Peyer's patch (tissue), 4 donors: ENCODE measurements at regions not wholly inside any gene's neighbourhood (a gene's known extent, or its start where the extent isn't known, plus 50 kb on each side); places are given as distances from the start of the nearest gene placed in this dataset.

ENCODE experiments used
- DNase-seq, 3 donors: peaks; one replicate each; pipeline ENCODE4 v3.0.0-alpha.2; 2017 to 2019
- H3K27ac ChIP-seq, 4 donors: fragments of 200-600 bp; sonication (generic); one replicate each; pipeline ENCODE4 v1.5.1; 2016 to 2019
- H3K27me3 ChIP-seq, 2 donors: fragments of 200-600 bp; sonication (generic); one replicate each; pipeline ENCODE4 v1.5.1; 2019
- H3K36me3 ChIP-seq, 3 donors: fragments of 200-600 bp; sonication (generic); one replicate each; pipeline ENCODE4 v1.5.1; 2016 to 2019
- H3K4me1 ChIP-seq, 4 donors: fragments of 200-600 bp; sonication (generic); one replicate each; pipeline ENCODE4 v1.5.1; 2016 to 2019
- H3K4me3 ChIP-seq, 4 donors: fragments of 200-600 bp; sonication (generic); 1 replicate in 3 of 4; 2 replicates in 1 of 4; pipeline ENCODE4 v1.5.1; 2016 to 2019; ENCODE audit warnings: mild to moderate bottlenecking in 1 of 4
- H3K9me3 ChIP-seq, 4 donors: fragments of 200-600 bp; sonication (generic); one replicate each; pipeline ENCODE4 v1.5.1; 2016 to 2019; ENCODE audit warnings: mild to moderate bottlenecking in 1 of 4
- POLR2A ChIP-seq, 2 donors: fragments of 450-650 bp; IDR thresholded peaks; one replicate each; pipeline ENCODE4 v1.5.1; 2017; ENCODE audit warnings: antibody characterized with exemption in 2 of 2, mild to moderate bottlenecking in 2 of 2, moderate library complexity in 2 of 2
- TF ChIP-seq, protein P1 (sequence below), 6 experiments: fragments of 450-650 bp in 4 of 6; fragments of 200-600 bp in 2 of 6; sonication (generic) in 1 of 6; IDR thresholded peaks; one replicate each; pipeline ENCODE4 v1.5.1; 2017 to 2019; ENCODE audit warnings: antibody characterized with exemption in 6 of 6, mild to moderate bottlenecking in 3 of 6, moderate library complexity in 1 of 6

DNA sequence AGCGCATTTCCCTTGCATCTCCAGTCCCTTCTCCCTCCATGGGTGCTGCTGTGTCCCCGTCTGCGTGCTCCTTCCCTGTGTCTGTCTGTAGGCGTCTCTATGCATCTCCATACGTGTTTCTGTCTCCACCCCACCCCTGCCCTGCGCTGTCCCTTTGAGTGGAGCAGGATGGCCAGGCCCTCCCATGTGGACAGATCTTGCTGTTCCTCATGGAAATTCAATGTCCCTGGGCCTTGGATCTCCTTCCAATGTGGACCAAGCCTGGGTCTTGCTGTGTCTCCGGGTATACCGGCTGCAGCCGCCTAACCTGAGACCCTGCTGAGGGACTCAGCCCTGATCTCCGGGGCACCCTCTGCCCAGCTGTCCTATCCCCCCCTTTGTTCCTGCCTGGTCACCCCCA is 172.7 kb downstream of the BMP7 start:
- Histone ChIP-seq H3K4me1 (no peaks in the 10 kb centered on the region), H3K27me3 (no peaks in the 10 kb centered on the region), H3K4me3 (no peak overlapping the region), H3K27ac (no peak overlapping the region), H3K36me3 (no peaks in the 10 kb centered on the region), H3K9me3 (no peaks in the 10 kb centered on the region)
- TF ChIP-seq, protein P1, sequence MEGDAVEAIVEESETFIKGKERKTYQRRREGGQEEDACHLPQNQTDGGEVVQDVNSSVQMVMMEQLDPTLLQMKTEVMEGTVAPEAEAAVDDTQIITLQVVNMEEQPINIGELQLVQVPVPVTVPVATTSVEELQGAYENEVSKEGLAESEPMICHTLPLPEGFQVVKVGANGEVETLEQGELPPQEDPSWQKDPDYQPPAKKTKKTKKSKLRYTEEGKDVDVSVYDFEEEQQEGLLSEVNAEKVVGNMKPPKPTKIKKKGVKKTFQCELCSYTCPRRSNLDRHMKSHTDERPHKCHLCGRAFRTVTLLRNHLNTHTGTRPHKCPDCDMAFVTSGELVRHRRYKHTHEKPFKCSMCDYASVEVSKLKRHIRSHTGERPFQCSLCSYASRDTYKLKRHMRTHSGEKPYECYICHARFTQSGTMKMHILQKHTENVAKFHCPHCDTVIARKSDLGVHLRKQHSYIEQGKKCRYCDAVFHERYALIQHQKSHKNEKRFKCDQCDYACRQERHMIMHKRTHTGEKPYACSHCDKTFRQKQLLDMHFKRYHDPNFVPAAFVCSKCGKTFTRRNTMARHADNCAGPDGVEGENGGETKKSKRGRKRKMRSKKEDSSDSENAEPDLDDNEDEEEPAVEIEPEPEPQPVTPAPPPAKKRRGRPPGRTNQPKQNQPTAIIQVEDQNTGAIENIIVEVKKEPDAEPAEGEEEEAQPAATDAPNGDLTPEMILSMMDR (IDR thresholded peaks at IDR 0.05): no peak
- no peak for TF ChIP-seq POLR2A (IDR thresholded peaks at IDR 0.05)
- DNase-seq: no peak

GRCh38 chr20:57094252-57094891 is 172.1 kb downstream of the BMP7 start:
- Histone ChIP-seq H3K9me3 (no peaks in the 10 kb centered on the region), H3K4me1 (no peaks in the 10 kb centered on the region), H3K27ac (no peak overlapping the region), H3K27me3 (no peaks in the 10 kb centered on the region), H3K4me3 (no peak overlapping the region), H3K36me3 (no peaks in the 10 kb centered on the region)
- DNase-seq: no peak
- TF ChIP-seq, protein P1 (IDR thresholded peaks at IDR 0.05): no peak
- no peak for TF ChIP-seq POLR2A (IDR thresholded peaks at IDR 0.05)

DNA sequence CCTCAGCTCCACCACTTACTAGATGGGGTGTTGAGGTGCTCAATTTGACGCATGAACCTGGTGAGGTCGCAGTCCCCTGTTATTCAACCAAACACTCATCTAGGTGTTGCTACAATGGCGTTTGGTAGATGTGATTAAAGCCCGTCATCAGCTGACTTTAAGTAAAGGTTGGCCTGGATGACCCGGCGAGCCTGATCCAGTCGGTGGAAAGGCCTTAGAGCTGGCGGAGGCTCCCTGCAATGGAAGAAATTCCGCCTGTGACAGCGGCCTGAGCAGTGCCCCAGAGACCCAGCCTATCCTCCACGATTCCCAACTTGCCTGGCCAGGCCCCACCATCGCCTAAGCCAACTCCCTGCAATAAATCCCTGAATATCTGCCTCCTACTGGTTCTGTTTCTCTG is 171.4 kb downstream of the BMP7 start:
- Histone ChIP-seq H3K27ac (no peak overlapping the region), H3K36me3 (no peaks in the 10 kb centered on the region), H3K4me1 (no peaks in the 10 kb centered on the region), H3K27me3 (no peaks in the 10 kb centered on the region), H3K9me3 (no peaks in the 10 kb centered on the region), H3K4me3 (no peak overlapping the region)
- DNase-seq: no peak
- TF ChIP-seq, protein P1 (IDR thresholded peaks at IDR 0.05): no peak
- no peak for TF ChIP-seq POLR2A (IDR thresholded peaks at IDR 0.05)

GRCh38 chr20:57095426-57095825 is 171.0 kb downstream of the BMP7 start:
- H3K9me3 ChIP-seq: no peaks in the 10 kb centered on the region
- H3K27ac ChIP-seq: no peak overlapping the region
- H3K4me3 ChIP-seq: no peak overlapping the region
- TF ChIP-seq, protein P1 (IDR thresholded peaks at IDR 0.05): no peak
- no peaks in the 10 kb centered on the region for H3K4me1 ChIP-seq
- H3K27me3 ChIP-seq: no peaks in the 10 kb centered on the region
- no peaks in the 10 kb centered on the region for H3K36me3 ChIP-seq
- no peak for DNase-seq

DNA sequence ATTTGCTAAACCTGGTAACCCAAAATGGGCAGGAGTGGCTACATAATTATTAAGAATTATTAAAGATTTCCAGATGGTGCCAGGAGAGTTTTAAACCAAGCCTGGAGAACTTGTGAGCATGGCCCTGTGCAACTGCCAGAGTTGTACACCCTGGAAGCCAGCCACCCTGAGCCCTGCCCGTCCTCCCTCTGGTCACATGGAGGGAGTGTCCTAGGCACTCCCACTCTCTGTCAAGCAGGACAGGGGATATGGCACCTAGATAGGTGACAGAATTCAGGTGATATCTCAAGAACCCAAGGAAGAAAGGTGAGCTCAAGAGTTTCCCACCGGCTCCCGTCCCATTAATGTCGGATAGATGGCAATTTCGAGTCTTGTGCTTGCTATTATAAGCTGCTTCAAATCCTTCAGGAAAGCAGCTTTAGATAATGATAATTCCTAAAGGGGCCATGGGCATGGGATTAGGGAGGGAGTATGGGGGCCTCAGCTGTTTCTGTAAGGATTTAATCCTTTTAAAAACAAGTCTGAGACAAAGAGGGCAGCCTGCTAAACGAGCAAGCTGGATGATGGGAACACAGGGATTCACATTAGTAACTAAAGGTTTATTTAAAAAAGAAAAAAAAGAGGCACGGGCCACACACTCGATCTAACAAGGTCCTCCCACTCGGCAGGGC is 169.1 kb downstream of the BMP7 start:
- no peaks in the 10 kb centered on the region for H3K27me3 ChIP-seq

More for the DNA sequence above, 169.1 kb downstream of the BMP7 start:
- TF ChIP-seq POLR2A (IDR thresholded peaks at IDR 0.05): no peak
- TF ChIP-seq, protein P1 (IDR thresholded peaks at IDR 0.05): no peak
- no peak for DNase-seq
- H3K9me3 ChIP-seq: no peaks in the 10 kb centered on the region
- no peak overlapping the region for H3K4me3 ChIP-seq
- no peaks in the 10 kb centered on the region for H3K36me3 ChIP-seq
- no peaks in the 10 kb centered on the region for H3K4me1 ChIP-seq
- no peak overlapping the region for H3K27ac ChIP-seq
